ENCODE measurements at regions not wholly inside any gene's neighbourhood (a gene's known extent, or its start where the extent isn't known, plus 50 kb on each side); places are given as distances from the start of the nearest gene placed in this dataset.
"Not testable (repeated sequence)": the region's sequence is repeated elsewhere in the genome, so short reads cannot be mapped to it uniquely, and the experiment has no call there.

GRCh38 chr1:168490306-168490705 is 53.5 kb downstream of the XCL2 start:
- DNase-seq (ENCODE audit: low spot score) = no peak

DNA sequence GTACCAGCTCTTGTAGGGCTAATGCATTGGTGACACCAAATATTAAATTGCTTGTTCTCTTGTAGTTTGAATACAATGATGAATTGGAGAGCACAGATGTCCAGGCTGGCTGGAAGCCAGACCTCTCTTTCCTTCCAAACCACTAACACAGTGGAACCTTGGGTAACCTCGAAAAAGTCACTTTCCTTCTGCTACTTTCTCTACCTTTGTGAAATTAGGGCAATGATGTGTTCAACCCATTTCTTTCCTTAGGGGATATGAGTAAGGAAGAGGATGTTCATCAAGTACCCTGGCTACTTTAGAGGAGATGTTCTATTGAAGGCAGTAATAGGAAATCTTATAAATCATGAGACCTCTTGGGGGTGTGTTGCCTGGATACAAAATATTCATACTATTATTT is 55.7 kb downstream of the XCL2 start:
- DNase-seq (ENCODE audit: low spot score) = no peak

DNA sequence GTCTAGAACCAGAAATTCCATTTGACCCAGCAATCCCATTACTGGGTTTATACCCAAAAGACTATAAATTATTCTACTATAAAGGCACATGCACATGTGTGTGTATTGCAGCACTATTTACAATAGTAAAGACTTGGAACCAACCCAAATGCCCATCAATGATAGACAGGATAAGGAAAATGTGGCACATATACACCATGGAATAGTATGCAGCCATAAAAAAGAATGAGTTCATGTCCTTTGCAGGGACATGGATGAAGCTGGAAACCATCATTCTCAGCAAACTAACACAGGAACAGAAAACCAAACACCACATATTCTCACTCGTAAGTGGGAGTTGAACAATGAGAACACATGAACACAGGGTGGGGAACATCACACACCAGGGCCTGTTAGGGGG is 57.0 kb downstream of the XCL2 start:
- not testable (repeated sequence) for DNase-seq (ENCODE audit: low spot score)

GRCh38 chr1:168485048-168485447 is 58.7 kb downstream of the XCL2 start:
- no peak for DNase-seq (ENCODE audit: low spot score)

DNA sequence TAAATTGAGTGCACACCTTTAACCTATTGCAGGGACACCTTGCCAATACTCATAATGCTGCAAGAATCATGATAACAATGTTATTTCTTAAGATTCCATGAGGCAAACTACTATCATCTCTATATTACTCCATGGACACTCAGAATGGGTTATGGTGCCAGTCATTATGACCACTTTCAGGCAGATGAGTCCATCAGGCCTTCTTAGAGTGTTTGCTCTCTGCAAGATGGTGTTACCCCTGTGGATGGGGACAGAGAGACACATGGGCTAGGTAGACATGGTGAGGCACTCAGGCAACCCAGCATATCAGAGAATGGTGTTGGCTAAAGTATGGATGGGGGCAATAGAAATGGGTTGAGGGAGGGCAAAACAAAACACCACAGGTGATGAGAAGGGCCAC is 59.7 kb downstream of the XCL2 start:
- no peak for DNase-seq (ENCODE audit: low spot score)

DNA sequence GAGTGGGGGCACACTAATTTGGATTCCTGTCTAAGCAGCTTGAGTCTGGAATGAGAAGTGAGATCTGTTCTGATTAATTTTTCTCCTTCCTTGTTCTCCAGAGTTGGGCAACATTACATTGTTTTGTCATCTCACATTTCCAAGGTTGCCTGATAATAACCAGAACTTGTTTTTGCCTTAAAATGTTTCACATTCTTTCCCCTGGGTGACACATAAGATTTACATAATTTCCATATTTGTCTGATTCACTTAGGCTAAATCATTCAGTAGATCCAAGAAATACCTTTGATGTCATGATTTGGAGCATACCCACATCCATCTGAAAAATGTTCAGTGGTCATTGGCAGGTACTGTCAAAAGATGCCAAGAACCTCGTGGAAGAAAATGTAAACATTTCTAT is 60.3 kb downstream of the XCL2 start:
- DNase-seq (ENCODE audit: low spot score) = no peak

DNA sequence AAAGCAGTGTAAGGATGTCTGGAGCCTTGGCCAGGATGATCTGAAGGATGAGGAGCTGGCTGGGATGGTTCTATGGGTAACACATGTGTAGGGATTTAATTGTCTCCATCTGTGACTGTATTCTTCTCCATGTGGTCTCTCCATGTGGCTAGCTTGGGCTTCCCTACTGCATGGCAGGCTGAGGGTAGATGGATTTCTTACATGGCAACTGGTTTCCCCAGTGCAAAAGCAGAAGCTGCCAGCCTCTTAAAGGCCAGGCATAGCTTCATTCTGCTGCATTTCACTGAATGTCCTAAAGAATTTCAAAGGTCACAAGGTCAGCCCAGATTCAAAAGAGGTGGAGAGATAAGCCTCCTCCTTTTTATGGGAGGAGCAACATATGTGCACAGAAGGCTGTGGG is 61.7 kb downstream of the XCL2 start:
- DNase-seq (ENCODE audit: low spot score) = no peak

DNA sequence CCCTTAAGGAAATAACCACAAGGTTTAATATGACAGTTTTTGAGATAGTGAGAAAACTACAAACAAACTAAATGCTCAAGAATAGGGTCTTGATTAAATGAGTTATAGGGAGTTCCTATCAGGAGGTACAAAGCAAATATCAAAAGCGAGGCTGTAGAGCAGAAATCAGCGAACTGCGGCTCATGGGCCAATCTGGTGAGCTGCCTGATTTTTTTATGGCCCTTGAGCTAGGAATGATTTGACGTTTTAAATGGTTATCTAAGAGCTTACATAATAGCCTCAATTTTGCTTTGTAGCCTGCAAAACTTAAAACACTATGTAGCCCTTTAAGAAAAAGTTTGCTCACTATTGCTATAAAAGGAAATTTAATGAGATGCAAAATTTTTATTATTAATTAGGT is 62.2 kb downstream of the XCL2 start:
- DNase-seq (ENCODE audit: low spot score) = no peak

GRCh38 chr1:168480997-168481396 is 62.8 kb downstream of the XCL2 start:
- no peak for DNase-seq (ENCODE audit: low spot score)

GRCh38 chr1:168477792-168478191 is 66.0 kb downstream of the XCL2 start:
- no peak for DNase-seq (ENCODE audit: low spot score)

DNA sequence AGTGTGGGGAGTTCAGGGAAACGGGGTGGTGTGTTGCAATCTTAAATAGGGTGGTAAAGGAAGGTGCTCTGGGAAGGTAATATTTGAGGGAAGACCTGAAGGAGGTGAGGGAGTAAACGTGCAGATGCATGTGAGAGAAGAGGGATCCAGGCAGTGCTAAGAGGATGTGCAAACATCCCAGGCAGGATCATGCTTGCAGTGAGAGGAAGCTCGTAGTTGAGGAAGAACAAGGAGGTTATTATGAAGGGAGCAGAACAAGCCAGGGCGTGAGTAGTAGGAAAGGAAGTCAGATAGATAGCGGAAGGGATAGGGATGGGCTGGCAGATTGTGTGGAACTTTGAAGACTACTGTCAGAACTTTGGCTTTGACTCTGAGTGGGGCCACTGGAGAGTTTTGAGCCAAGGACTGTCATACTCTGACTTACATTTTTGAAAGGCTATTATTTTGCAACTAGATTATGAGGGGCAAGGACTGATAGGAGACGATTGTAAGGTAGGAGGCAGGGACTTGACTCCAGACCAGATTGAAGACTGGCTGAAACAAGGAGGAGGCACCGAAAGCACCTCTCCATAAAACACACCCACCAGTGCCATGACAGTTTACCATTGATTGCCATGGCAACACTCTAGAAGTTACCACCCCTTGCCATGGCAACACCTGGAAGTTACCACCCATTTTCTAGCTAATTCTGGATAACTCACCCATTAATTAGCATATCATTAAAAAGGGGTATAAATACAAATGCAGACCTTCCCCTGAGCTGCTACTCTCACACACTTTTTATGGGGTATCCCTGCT is 67.0 kb downstream of the XCL2 start:
- no peak for DNase-seq (ENCODE audit: low spot score)

GRCh38 chr1:168474322-168474721 is 69.5 kb downstream of the XCL2 start:
- DNase-seq (ENCODE audit: low spot score) = no peak

DNA sequence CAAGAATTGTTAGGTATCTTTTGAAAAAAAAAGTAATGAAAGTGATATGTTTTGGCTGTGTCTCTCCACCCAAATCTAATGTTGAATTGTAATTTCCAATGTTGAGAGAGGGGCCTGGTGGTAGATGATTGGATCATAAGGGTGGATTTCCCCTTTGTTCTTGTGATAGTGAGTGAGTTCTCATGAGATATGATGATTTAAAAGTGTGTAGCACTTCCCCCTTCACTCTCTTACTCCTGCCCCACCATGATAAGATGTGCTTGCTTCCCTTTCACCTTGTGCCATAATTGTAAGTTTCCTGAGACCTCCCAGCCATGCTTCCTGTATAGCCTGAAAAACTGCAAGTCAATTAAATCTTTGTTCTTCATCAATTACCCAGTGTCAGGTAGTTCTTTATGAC is 70.7 kb downstream of the XCL2 start:
- DNase-seq (ENCODE audit: low spot score) = no peak

GRCh38 chr1:168472223-168472622 is 71.6 kb downstream of the XCL2 start:
- DNase-seq (ENCODE audit: low spot score) = no peak

- no peak for DNase-seq (ENCODE audit: low spot score)
These were observed 72.8 kb downstream of the XCL2 start for GRCh38 chr1:168470901-168471431.

GRCh38 chr1:168469690-168470089 is 74.1 kb downstream of the XCL2 start:
- DNase-seq (ENCODE audit: low spot score) = no peak

DNA sequence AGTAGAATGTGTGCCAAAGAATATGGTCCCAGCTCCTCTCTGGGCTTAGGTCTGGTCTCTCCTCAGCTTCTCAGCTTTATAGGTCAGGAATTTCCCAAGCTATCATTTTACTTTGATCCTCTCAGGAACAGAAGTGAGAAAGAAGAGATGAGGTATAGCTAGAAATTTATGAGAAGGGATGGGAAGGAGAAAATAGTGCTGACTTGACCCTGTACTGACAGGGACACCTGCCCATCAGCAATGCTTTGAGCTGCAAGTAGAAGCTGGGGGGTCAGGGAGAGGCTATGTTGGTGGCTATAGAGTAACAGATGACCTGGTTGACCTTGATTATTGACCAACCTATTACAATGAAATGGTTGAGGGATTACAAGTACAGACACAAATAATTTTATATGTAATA is 75.0 kb downstream of the XCL2 start:
- DNase-seq (ENCODE audit: low spot score) = no peak

DNA sequence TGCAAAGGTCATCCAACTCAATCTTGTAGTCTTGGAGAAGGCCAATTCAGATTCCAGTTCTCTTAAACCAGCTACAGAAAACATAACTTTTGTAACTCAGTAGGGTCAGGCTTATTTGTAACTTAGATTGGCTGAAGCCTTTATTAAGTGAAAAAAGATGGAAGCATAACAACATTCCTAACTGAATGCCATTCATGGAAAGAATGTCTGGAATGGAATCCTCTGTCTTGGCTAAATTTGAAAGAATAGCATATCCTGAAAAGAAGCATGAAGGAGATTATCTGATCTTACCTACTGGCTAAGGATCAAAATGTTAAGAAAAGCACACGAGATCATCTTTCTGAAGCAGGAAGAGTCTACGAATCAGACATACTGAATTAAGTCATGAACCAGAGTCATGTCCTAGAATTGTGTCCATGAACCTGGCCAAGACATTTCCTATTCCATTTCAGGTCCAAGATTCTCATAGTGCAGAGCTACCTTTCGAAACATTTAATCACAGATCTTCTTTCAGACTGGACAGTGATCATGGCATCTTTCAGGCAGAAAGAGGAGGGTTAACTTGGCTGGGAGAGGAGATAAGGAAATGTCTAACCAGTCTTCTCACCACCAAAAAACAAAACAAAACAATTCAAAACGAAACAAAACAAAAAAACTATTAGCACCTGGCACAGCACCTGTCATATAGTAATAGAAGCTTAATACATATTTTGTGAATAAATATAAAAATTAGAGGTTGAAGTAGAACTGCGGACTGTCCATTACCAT is 75.6 kb downstream of the XCL2 start:
- no peak for DNase-seq (ENCODE audit: low spot score)

DNA sequence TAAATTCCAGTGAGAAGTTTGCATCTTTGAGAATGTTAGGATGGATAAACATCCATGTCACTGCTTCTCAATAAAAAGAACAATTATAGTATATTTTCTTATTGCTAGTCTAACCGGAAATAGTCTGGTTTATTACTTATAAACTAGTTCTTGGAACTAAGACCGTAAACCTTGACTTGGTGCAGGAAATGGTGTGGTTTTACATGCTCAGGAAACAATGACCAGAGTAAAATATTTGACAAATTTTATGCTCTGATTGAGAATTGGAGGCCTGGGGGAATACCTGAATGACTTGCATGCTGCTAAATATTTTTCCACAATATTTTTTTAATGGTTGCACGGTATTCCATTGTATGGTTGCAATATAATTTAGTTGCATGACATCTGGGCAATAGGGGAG is 76.3 kb downstream of the XCL2 start:
- no peak for DNase-seq (ENCODE audit: low spot score)

DNA sequence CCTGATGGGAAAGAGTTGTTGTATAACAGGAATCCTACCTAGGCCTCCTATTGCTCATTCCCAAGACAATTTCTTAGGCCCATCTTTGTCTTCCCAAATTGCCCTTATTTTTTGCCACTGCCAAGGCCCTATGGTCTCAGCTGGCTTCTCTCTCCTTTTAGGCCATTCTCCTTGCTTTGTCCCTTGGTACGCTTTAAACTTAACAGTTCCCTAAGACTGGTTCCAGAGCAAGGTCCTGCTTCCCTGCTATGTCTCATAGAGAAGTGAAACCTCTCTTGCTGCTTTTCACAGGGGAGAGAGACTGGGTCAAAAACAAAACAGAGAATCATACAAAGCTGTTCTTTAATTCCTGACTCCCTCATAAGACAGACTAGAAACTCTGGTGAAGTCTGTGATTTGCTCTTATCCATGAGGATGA is 77.1 kb downstream of the XCL2 start:
- DNase-seq (ENCODE audit: low spot score) = no peak

DNA sequence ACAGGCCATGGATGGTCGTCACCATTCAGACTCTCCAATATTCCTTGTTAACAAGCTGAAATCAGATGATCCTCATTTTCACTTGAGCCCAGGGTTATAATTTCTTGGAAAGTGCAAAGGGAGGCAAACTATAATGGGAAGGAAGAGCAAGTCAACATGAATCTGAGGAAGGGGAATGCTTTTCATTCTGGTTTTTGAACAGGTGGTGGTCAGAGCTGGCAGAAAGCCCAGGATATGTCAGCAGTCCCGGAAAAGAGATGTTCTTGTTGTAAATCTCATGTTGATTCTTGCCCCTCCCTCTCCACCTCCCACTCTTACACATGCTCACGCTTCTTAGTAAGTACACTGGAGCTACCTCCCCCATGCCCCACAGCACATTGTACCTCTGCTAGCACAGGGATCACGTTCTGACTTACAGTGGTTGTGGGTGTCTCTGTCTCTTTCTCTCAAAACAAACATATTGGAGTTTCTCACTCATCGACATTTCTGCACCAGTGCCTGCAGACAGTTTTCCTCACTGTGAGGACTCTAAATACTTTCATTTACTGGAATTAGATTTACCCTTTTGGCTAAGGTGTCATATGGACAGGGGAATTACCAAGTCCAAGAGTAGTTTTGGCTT is 77.6 kb downstream of the XCL2 start:
- DNase-seq (ENCODE audit: low spot score) = no peak

DNA sequence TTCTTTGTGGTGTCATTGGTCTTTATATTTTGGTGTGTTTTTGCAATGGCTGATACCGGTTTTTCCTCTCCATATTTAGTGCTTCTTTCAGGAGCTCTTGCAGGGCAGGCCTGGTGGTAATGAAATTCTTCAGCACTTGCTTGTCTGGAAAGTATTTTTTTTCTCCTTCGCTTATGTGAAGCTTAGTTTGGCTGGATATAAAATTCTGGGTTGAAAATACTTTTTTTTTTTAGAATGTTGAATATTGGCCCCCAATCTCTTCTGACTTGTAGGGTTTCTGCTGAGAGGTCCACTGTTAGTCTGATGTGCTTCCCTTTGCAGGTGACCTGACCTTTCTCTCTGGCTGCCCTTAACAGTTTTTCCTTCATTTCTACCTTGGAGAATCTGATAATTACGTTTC is 82.7 kb downstream of the XCL2 start:
- not testable (repeated sequence) for DNase-seq (ENCODE audit: low spot score)

GRCh38 chr1:168457296-168457695 is 86.5 kb downstream of the XCL2 start:
- not testable (repeated sequence) for DNase-seq (ENCODE audit: low spot score)

All from germinal center (tissue), 1 donor.